Sigmoid colon (tissue), 4 donors: ENCODE measurements at regions not wholly inside any gene's neighbourhood (a gene's known extent, or its start where the extent isn't known, plus 50 kb on each side); places are given as distances from the start of the nearest gene placed in this dataset.

ENCODE experiments used
- CTCF ChIP-seq, 4 experiments: fragments of 450-650 bp in 3 of 4; fragments of 200-600 bp in 1 of 4; IDR thresholded peaks; one replicate each; pipeline ENCODE4 v1.5.1; 2016 to 2019; ENCODE audit warnings: antibody characterized with exemption in 4 of 4, mild to moderate bottlenecking in 3 of 4, moderate library complexity in 2 of 4
- POLR2AphosphoS5 ChIP-seq, 4 donors: sonication (generic); formaldehyde crosslinking; IDR thresholded peaks; one replicate each; pipeline ENCODE4 v1.6.1; 2017; ENCODE audit warnings: antibody characterized with exemption in 4 of 4

- no peak for TF ChIP-seq CTCF (IDR thresholded peaks at IDR 0.05)
- no peak for TF ChIP-seq POLR2AphosphoS5 (IDR thresholded peaks at IDR 0.05)
Observed at GRCh38 chr1:221418346-221418745, 323.5 kb downstream of the DUSP10 start.
